CD4-positive, alpha-beta T cell treated with Interleukin-10 for 1 hour (primary cell): ENCODE measurements at regions not wholly inside any gene's neighbourhood (a gene's known extent, or its start where the extent isn't known, plus 50 kb on each side); places are given as distances from the start of the nearest gene placed in this dataset.
"Not testable (repeated sequence)": the region's sequence is repeated elsewhere in the genome, so short reads cannot be mapped to it uniquely, and the experiment has no call there.

ENCODE experiments used
- DNase-seq: peaks from one replicate; pipeline ENCODE4 v3.0.0-alpha.2; 2020

- no peak for DNase-seq
Observed at GRCh38 chr5:45062044-45062443, 253.3 kb downstream of the MRPS30 start.

- DNase-seq: no peak
Observed at GRCh38 chr5:45081082-45081481, 272.3 kb downstream of the MRPS30 start.

- no peak for DNase-seq
Observed at GRCh38 chr5:45089870-45090269, 281.1 kb downstream of the MRPS30 start.

- DNase-seq: no peak
Observed at GRCh38 chr5:45093377-45093776, 284.6 kb downstream of the MRPS30 start.

- no peak for DNase-seq
Observed at GRCh38 chr5:45094876-45095440, 286.2 kb downstream of the MRPS30 start.

GRCh38 chr5:45098483-45098882 is 289.7 kb downstream of the MRPS30 start:
- DNase-seq: no peak

- no peak for DNase-seq
Observed at GRCh38 chr5:45101146-45101545, 292.4 kb downstream of the MRPS30 start.

GRCh38 chr5:45105491-45105994 is 296.8 kb downstream of the MRPS30 start:
- no peak for DNase-seq

- no peak for DNase-seq
Observed at GRCh38 chr5:45109062-45109461, 300.3 kb downstream of the MRPS30 start.

- no peak for DNase-seq
Observed at GRCh38 chr5:45109636-45110035, 300.9 kb downstream of the MRPS30 start.

GRCh38 chr5:45110399-45110798 is 301.7 kb downstream of the MRPS30 start:
- DNase-seq: no peak

GRCh38 chr5:45113726-45114125 is 305.0 kb downstream of the MRPS30 start:
- no peak for DNase-seq

GRCh38 chr5:45132972-45133371 is 324.2 kb downstream of the MRPS30 start:
- no peak for DNase-seq

GRCh38 chr5:45162974-45163373 is 354.2 kb downstream of the MRPS30 start:
- no peak for DNase-seq

GRCh38 chr5:45171563-45171962 is 362.8 kb downstream of the MRPS30 start:
- DNase-seq: no peak

- DNase-seq: not testable (repeated sequence)
Observed at GRCh38 chr5:45172634-45173033, 363.9 kb downstream of the MRPS30 start.

GRCh38 chr5:45179686-45180085 is 370.9 kb downstream of the MRPS30 start:
- DNase-seq: no peak

- no peak for DNase-seq
Observed at GRCh38 chr5:45189042-45189441, 380.3 kb downstream of the MRPS30 start.

- no peak for DNase-seq
Observed at GRCh38 chr5:45189481-45189880, 380.7 kb downstream of the MRPS30 start.

GRCh38 chr5:45195026-45195425 is 386.3 kb downstream of the MRPS30 start:
- DNase-seq: no peak
